GM12878 (cell line): ENCODE measurements at regions not wholly inside any gene's neighbourhood (a gene's known extent, or its start where the extent isn't known, plus 50 kb on each side); places are given as distances from the start of the nearest gene placed in this dataset.

Experiments
- CHD1 ChIP-seq: IDR thresholded peaks from 2 replicates; pipeline ENCODE4 v1.6.1; 2012; ENCODE audit warnings: low read depth, low read length, improper control_type of control experiment
- FOXM1 ChIP-seq: IDR thresholded peaks from 2 replicates; pipeline ENCODE4 v1.6.1; 2012; ENCODE audit warnings: low read depth, mild to moderate bottlenecking, inconsistent platforms, low read length, moderate library complexity
- MYB ChIP-seq: fragments of 150-350 bp; IDR thresholded peaks from 2 replicates; pipeline ENCODE4 v1.6.1; 2014; ENCODE audit warnings: mild to moderate bottlenecking, low read depth, low read length, borderline replicate concordance
- MYC ChIP-seq: IDR thresholded peaks from 2 replicates; pipeline ENCODE4 v1.6.1; 2011; ENCODE audit warnings: mild to moderate bottlenecking, low read length, moderate library complexity, inconsistent platforms; ENCODE audit not compliant: insufficient read depth, insufficient replicate concordance, insufficient read length, severe bottlenecking
- PAX5 ChIP-seq: IDR thresholded peaks from 2 replicates; pipeline ENCODE4 v1.6.1; 2011; ENCODE audit warnings: low read depth, low read length, borderline replicate concordance
- POLR2A ChIP-seq: IDR thresholded peaks from 2 replicates; pipeline ENCODE4 v1.6.1; 2011; ENCODE audit warnings: low read depth, mild to moderate bottlenecking, low read length
- RAD21 ChIP-seq: IDR thresholded peaks from 2 replicates; pipeline ENCODE4 v1.6.1; 2011; ENCODE audit warnings: mild to moderate bottlenecking, low read depth, low read length, moderate library complexity; ENCODE audit not compliant: insufficient read depth
- TCF12 ChIP-seq: IDR thresholded peaks from 2 replicates; pipeline ENCODE4 v1.6.1; 2011; ENCODE audit warnings: low read depth, mild to moderate bottlenecking, low read length
- TF ChIP-seq, protein P1 (sequence below): IDR thresholded peaks from 2 replicates; pipeline ENCODE4 v1.6.1; 2012; ENCODE audit warnings: low read depth, low read length, improper control_type of control experiment

DNA sequence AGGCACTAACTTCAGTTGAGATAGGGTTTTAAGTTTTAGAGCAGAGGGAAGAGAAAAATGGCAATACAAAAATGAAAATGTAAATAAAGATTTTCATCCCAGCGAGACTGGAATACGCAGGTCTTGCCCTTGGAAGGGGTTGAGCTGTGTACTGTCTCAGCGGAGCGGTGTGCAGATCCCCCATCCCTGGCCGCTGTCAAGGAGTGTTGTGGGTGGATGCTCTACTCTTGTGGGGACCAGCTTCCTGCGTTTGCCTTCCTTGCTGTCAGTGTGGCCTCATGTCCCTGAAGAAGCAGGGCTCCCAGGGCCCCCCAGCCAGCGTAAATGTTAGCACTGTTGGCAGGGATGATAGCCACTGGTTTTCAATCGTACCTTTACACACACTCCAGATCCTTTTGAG, 249.7 kb upstream of the PITRM1 start:
- TF ChIP-seq POLR2A (no peak), MYC (no peak), CHD1 (no peak), RAD21 (no peak), MYB (no peak), FOXM1 (no peak), PAX5 (no peak), TCF12 (no peak)
- TF ChIP-seq, protein P1, sequence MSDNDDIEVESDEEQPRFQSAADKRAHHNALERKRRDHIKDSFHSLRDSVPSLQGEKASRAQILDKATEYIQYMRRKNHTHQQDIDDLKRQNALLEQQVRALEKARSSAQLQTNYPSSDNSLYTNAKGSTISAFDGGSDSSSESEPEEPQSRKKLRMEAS: no peak
